HUDEP-2 (cell line): ENCODE measurements at regions not wholly inside any gene's neighbourhood (a gene's known extent, or its start where the extent isn't known, plus 50 kb on each side); places are given as distances from the start of the nearest gene placed in this dataset.
"Not testable (repeated sequence)": the region's sequence is repeated elsewhere in the genome, so short reads cannot be mapped to it uniquely, and the experiment has no call there.

Experiments used
- DNase-seq, 76 experiments: peaks; one replicate each; lab custom pipeline; 2025; ENCODE audit not compliant: unreplicated experiment in 76 of 76; lab: John Stamatoyannopoulos, UW

GRCh38 chr6:145534989-145535388 lies 200.3 kb downstream of the EPM2A start:
- no peak for DNase-seq

- DNase-seq = no peak
Observed at GRCh38 chr6:145538989-145539388, 196.3 kb downstream of the EPM2A start.

DNA sequence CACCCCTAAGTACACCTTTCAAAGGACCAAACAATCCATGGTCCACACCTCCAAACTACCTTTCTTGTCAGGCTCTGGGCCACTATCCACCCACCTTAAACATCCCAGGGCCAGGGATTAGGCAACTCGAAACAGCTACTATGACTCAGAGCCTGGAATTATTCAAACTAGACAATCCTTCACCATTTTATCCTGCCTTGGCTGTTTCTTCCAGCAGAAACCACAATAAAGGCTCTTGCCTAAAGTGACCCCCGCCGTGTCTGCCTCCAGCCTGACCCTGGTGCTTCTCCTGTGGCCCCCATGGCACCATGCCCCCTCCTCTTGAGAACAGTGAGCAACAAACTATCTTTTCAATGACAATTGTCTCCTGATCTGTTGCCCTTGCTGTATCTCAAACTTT lies 195.5 kb downstream of the EPM2A start:
- DNase-seq = no peak

DNA sequence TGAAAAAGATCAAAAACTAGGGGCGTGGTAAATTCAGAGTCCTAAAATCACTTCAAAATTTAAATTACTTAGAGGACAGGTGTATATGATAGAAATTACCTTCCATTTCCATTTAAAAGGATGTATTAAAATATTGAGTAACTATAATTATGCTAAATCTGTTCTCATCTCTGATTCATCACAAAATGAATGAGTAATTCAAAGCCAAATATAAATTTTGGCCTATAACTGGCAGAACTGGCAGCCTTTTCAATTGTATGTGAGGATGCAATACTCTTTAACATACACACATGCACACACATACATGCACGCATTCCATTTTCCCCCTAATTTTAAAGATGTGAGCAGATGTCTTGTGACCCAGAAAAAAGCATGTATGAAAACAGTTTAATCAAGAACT lies 194.6 kb downstream of the EPM2A start:
- DNase-seq = no peak

DNA sequence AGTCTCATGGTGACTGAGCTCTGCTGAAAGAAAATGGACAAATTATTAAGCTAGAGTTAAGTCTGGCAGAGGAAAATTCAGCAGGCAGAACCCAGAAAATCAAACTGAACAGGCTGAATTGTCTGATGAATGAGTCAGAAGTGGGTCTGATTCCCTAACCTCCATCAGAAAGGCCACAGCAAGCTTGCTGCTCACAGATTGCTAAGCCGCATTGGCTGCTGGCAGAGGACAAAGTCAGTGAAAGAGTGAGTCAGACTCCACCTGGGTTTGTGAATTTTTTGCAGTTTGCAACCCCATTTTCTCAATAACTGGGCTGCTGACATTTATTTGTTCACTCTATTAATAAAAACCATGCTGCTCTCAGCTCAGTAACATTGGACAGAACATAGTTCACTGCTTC lies 191.3 kb downstream of the EPM2A start:
- no peak for DNase-seq

- DNase-seq = no peak
Observed at GRCh38 chr6:145544514-145544913, 190.8 kb downstream of the EPM2A start.

DNA sequence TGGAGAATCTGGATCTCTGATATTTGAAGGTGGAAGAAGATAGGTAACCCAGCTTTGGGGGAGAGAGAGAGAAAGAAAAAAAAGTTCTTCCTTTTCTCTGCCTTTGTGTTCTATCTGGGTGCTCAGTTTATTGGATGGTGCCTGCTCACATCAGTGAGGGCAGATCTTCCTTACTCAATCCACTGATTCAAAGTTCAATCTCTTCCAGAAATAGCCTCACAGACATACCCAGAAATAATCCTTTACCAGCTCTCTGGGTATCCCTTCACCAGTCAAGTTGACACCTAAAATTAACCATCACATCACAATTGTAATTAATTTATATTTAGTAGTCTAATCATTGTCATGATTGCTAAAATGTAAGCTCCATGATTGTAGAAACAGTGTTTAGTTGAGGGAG lies 189.1 kb downstream of the EPM2A start:
- no peak for DNase-seq

DNA sequence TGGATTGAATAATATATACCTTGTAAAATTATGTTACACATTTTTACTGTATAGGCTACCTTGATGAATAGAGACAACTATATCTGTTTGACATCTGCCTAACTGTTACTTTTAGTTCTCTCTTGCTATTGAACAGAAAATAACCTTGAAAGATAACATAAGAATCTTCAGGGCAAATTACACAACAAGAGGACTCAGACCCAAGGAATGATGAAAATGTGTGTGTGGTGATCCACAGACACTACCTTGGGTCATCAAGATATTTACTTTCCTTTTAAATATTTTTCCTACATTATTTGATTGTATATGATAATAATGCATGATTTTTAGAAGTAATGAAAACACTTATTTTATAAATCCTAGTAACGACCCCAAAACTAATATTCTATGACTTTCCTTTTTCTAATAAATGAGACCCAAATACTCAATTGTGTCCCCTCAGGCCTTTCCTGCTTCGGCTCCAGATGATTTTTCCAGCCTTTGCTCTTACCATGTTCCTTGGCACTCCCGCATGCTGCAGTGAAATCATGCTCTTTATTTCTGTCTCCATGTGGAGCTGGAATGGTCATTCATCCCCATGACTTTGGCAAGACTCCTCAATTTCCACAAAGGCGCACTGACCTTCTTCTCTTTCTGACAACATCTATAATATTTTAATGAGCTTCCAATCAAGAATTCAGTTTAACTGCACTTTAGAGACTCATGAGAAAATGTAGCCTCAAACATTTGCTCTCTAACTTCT lies 187.6 kb downstream of the EPM2A start:
- DNase-seq = no peak

- DNase-seq = peak in 2 of 76 experiments; percentile 18
Observed at GRCh38 chr6:145548933-145549648, 186.2 kb downstream of the EPM2A start.

DNA sequence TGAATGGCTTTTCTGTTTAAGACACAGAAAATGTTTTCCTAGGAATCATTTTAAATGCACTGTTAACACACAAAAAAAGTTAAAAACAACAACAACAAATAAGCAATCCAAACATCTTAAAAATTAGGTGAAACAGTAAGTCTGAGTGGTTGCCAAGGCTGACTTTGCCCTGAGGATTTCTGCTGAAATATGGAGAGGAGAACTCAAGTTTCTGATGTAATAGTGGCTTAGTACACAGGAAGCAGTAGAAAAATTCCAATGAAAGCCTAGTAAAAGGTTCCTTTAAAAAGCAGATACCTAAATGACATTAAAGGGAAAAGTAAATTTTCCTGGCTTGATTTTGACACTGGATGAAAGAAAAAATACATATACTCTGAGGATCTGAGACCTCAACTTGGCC lies 184.2 kb downstream of the EPM2A start:
- DNase-seq = no peak

- no peak for DNase-seq
Observed at GRCh38 chr6:145555084-145555483, 180.2 kb downstream of the EPM2A start.

- no peak for DNase-seq
Observed at GRCh38 chr6:145557474-145557873, 177.8 kb downstream of the EPM2A start.

DNA sequence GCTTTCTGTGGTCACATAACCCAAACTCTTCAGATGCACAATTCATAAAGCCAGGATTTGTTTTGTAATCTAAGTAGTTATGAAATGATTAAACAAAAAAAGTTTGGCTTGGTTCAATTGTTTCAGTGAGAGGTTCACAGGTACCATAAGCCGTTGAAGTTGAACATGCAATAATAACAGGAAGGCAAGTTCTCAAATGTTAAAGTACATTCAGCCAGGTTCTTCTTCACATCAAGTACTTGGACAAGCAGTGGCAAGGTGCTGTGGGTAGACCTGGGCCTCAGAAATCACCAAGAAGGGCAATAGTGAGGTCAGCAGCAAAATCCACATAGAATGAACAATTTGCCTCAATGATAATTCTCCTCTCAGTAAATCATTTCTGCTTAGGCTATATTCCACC lies 175.5 kb downstream of the EPM2A start:
- DNase-seq = no peak

- no peak for DNase-seq
Observed at GRCh38 chr6:145561095-145562072, 173.9 kb downstream of the EPM2A start.

- DNase-seq = no peak
Observed at GRCh38 chr6:145562771-145563615, 172.3 kb downstream of the EPM2A start.

DNA sequence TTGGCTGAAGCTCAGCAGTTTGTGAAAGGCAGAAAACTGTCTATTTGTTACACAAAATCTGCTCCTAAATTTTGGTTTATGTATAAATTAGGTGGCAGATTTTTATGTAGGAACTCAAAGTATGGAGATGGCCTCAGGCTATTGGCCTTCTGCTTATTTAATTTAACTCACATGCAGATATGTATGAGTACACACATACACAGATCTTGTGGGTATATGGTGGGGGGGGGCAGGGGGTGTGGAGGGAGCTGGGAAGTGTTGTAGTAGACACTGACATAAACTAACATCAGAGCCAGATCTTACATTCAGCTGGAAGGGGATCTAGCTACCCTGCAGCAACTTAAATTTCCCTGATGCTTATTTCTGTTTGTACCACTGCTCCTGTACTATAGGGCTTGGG lies 170.8 kb downstream of the EPM2A start:
- no peak for DNase-seq

GRCh38 chr6:145567684-145568252 lies 167.6 kb downstream of the EPM2A start:
- no peak for DNase-seq

DNA sequence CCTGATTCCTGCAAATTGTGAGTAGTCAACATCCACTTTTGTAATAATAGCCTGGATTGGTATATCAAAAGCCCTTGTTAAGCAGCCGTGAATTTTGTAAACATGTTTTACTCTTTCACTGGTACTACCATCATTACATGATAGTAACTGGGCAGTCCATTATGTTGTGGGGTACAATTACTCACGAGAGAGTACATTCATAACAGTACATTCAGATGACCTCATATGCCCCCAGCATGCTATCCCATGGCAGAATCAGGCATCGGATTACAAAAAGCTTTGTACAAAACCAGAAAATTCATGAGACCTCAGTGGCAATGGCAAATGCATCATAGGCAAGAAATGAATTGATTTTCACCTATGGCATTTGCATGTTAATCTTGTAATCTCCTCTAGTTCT lies 166.2 kb downstream of the EPM2A start:
- no peak for DNase-seq

DNA sequence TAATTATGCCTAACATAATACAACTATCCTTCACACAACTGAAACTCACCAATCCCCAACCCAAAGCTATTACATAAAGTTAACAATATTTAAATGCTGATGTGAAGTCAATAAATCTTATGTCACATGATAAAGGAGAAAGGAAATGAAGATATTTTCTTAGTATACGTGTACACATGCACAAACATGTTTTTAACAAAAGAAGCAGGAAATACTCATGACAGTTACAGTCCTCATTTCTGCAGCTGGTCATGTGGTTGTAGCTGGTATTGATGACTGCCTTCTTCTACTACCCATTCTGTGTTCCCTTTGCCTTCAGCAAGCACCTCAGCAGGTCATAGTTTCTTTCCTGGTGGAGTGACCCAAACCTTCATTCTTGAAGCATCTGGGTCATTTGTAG lies 165.0 kb downstream of the EPM2A start:
- DNase-seq = not testable (repeated sequence)

DNA sequence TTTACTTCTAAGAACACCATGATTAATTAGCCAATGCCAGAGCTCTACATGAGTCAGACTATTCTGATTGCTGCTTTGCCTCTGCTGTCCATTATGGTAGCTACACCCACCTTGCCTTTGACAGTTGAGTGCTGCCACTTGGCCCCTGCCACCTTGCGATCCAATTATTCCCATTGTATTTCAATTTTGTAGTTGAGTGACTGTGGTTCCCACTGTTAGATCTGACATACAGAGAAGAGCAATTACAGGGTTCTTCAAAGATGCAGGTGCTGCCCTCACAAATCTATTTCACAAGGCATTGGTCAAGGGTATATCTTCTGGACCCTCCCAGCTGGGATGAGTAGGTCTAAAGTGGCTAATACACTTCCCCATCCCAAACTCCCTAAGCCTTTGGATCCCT lies 161.1 kb downstream of the EPM2A start:
- DNase-seq = not testable (repeated sequence)
